Pancreas (tissue), 10 donors: ENCODE measurements at regions not wholly inside any gene's neighbourhood (a gene's known extent, or its start where the extent isn't known, plus 50 kb on each side); places are given as distances from the start of the nearest gene placed in this dataset.

Experiments used
- ATAC-seq, 4 donors: fragments of 200-7000 bp; cut with Tn5 transposase; one replicate each; pipeline versions ENCODE4 v1.8.0 to v1.9.1; 2020; ENCODE audit warnings: mild to moderate bottlenecking in 4 of 4, moderate library complexity in 4 of 4
- DNase-seq, 6 donors: peaks; one replicate each; pipeline ENCODE4 v3.0.0-alpha.2; 2020
- FAIRE-seq: peaks from 2 replicates; lab custom pipeline; 2012; peaks lifted over from hg19 to GRCh38; lab: Jason Lieb, UNC
- H3K27ac ChIP-seq, 4 donors: fragments of 200-600 bp; sonication (generic); 1 replicate in 3 of 4; 2 replicates in 1 of 4; pipeline versions ENCODE4 v1.5.0 to v1.8.0; 2020
- H3K27me3 ChIP-seq, 4 donors: fragments of 200-600 bp; one replicate each; pipeline ENCODE4 v1.8.0; 2021
- H3K36me3 ChIP-seq, 3 donors: fragments of 200-600 bp; sonication (generic) in 1 of 3; one replicate each; pipeline versions ENCODE4 v1.5.0 to v1.8.0; 2020 to 2021
- H3K4me1 ChIP-seq, 3 donors: fragments of 200-600 bp; one replicate each; pipeline ENCODE4 v1.8.0; 2021
- H3K4me3 ChIP-seq, 4 donors: fragments of 200-600 bp; sonication (generic) in 2 of 4; one replicate each; pipeline versions ENCODE4 v1.5.0 to v1.8.0; 2020 to 2021
- H3K9me3 ChIP-seq, 4 donors: fragments of 200-600 bp; one replicate each; pipeline ENCODE4 v1.8.0; 2021
- WGBS, 2 donors: extraction: QIAGEN DNeasy Blood & Tissue Kit; methylation state at CpG; one replicate each; pipeline ENCODE4 v1.1.7; 2013; 5-methylcytosine and 5-hydroxymethylcytosine counted together
- intact Hi-C, 3 donors: fragments of 100-400 bp; cut with DNase I; formaldehyde crosslinking; loops; one replicate each; pipeline versions ENCODE4 v1.11.1 to v1.14.2; 2022
- TF ChIP-seq, protein P1 (sequence below), 4 donors: fragments of 200-600 bp; sonication (generic) in 3 of 4; IDR thresholded peaks; one replicate each; pipeline versions ENCODE4 v1.5.0 to v1.8.0; 2021; ENCODE audit warnings: antibody characterized with exemption in 4 of 4
- donor health status: healthy with polysubstance abuse.
- donor health status: DM: no; HTN: no; CAD: no; lungs with moderate emphysema.
- donor health status: DM: no; HTN: no; CAD: no.
- donor health status: control.
- donor health status: control.
- donor health status: Bipolar disorder and iron deficiency.
- donor health status: DM: yes; HTN: yes; CAD: no.
- donor health status: DM: no; HTN: no; CAD: no.
- donor health status: DM: no; HTN: no; CAD: no.
- donor health status: DM: yes; HTN: yes; CAD: no.

DNA sequence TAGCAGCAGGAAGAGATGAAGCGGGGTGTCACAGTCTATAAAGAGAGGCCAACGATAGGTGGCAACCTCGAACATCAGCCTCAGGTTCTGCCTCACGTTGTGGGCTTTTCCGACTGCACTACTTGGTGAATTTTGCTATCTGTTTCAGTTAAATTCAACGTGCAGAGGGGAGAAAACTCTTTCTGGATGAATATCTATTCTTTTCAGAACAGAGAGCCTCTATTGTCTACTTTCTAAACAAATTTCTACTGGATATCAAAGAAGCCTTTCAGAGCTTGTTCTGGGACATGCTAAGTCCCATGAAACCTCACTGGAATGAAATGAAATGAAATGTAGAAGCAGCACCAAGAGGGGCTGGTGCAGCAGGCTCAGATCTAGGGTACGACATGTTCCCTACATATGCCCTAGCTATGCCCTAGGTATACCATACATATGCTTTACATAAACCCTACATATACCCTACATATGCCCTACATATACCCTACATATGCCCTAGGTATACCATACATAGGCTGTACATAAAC lies 116.5 kb upstream of the TRIM2 start:
- H3K36me3 ChIP-seq, result no peaks in the 10 kb centered on the region
- DNase-seq, result no peak
- intact Hi-C loops, result no loop called here
- no peak overlapping the region for H3K4me3 ChIP-seq
- no peak for ATAC-seq
- no peak for FAIRE-seq
- no peaks in the 10 kb centered on the region for H3K27me3 ChIP-seq
- H3K27ac ChIP-seq, result no peak overlapping the region
- no peaks in the 10 kb centered on the region for H3K9me3 ChIP-seq
- no peaks in the 10 kb centered on the region for H3K4me1 ChIP-seq
- 79 to 82% methylated on average over 7 of the region's 7 CpGs for WGBS, 2 donors
- TF ChIP-seq, protein P1, sequence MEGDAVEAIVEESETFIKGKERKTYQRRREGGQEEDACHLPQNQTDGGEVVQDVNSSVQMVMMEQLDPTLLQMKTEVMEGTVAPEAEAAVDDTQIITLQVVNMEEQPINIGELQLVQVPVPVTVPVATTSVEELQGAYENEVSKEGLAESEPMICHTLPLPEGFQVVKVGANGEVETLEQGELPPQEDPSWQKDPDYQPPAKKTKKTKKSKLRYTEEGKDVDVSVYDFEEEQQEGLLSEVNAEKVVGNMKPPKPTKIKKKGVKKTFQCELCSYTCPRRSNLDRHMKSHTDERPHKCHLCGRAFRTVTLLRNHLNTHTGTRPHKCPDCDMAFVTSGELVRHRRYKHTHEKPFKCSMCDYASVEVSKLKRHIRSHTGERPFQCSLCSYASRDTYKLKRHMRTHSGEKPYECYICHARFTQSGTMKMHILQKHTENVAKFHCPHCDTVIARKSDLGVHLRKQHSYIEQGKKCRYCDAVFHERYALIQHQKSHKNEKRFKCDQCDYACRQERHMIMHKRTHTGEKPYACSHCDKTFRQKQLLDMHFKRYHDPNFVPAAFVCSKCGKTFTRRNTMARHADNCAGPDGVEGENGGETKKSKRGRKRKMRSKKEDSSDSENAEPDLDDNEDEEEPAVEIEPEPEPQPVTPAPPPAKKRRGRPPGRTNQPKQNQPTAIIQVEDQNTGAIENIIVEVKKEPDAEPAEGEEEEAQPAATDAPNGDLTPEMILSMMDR (IDR thresholded peaks at IDR 0.05), result no peak

DNA sequence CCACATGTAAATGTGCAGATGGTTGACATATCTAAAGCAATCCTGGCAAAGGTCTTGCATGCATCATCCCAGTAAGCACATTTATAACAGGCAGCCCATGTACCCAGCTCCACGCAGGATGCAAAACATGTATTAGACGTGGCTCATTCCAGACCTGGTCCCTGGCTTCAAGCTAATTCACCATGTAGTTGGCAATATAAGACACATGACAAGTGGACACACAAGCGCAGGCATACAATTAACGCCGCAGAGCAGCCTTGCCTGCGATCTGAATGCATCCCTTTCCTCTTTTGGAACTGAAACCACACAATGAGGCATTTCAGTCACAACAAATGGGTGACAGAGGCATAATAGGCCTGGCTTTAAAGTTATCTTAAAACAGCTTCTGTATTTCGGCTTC lies 114.5 kb upstream of the TRIM2 start:
- TF ChIP-seq, protein P1 (IDR thresholded peaks at IDR 0.05), result no peak
- no peaks in the 10 kb centered on the region for H3K36me3 ChIP-seq
- intact Hi-C loops, result no loop called here
- H3K9me3 ChIP-seq, result no peaks in the 10 kb centered on the region
- WGBS, 2 donors, result 83 to 89% methylated on average over 7 of the region's 7 CpGs
- ATAC-seq, result no peak
- no peak overlapping the region for H3K27ac ChIP-seq
- FAIRE-seq, result no peak
- H3K4me3 ChIP-seq, result no peak overlapping the region
- H3K4me1 ChIP-seq, result no peaks in the 10 kb centered on the region
- no peaks in the 10 kb centered on the region for H3K27me3 ChIP-seq
- no peak for DNase-seq

DNA sequence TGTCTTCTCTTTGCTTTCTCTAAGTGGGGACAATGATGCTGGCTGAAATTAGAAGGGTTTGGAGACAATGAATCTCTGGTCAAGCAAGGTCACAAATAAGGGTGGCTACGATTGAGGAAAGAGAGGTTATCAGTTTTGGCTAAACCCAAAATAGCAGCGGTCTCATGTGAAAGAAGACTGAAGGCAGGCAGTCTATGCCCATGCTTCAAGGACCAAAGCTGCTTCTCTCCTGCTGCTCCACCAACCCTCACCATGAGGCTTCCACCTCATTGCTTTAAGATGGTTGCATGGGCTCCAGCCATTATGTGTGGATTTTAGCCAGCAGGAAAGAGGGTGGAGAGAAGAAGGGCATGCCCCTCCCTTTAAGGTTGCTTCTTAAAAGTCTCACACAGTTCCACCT lies 114.1 kb upstream of the TRIM2 start:
- no peaks in the 10 kb centered on the region for H3K27me3 ChIP-seq
- 66 to 80% methylated on average over 2 of the region's 2 CpGs for WGBS, 2 donors
- H3K27ac ChIP-seq, result no peak overlapping the region
- no peak for ATAC-seq
- TF ChIP-seq, protein P1 (IDR thresholded peaks at IDR 0.05), result no peak
- FAIRE-seq, result no peak
- intact Hi-C loops, result no loop called here
- DNase-seq, result no peak
- no peaks in the 10 kb centered on the region for H3K36me3 ChIP-seq
- H3K4me1 ChIP-seq, result no peaks in the 10 kb centered on the region
- H3K9me3 ChIP-seq, result no peaks in the 10 kb centered on the region
- H3K4me3 ChIP-seq, result no peak overlapping the region

DNA sequence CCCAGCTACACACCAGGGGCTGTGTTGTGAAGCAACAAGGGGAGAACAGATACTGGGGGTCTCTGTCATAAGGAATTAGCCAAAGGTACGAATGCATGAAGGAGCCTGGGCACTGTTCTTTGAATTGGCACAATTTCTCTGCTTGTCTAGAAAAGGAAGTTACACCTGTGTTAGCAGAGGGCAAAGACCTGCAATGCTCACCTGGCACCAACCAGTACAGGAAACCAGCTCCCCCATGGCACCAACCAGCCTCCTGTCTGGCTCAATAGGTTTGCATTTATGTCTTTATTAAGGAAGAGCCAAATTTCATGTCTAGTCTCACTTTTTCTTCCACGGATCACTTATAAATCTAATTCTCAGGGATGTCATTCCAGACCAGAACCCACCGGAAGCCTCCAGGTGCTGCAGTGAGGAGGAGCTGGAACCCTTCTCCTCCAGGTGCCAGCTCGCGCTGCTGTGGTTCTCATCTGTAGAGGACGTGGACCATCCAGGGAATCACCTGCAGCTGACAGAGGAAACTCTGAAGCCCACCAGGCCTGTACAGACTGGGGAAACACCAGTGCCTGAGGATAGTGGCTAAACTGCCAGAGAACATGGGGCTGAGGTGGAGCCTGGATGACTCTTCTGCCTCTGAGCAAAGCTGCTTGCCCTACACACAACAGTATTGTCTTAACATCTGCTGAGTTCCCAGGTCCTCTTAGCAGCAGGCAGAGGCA lies 113.4 kb upstream of the TRIM2 start:
- no peak overlapping the region for H3K27ac ChIP-seq
- TF ChIP-seq, protein P1 (IDR thresholded peaks at IDR 0.05), result no peak
- H3K9me3 ChIP-seq, result no peaks in the 10 kb centered on the region
- H3K27me3 ChIP-seq, result no peaks in the 10 kb centered on the region
- ATAC-seq (no peak), FAIRE-seq (no peak), DNase-seq (no peak)
- H3K4me1 ChIP-seq, result no peaks in the 10 kb centered on the region
- WGBS, 2 donors, result 81 to 89% methylated on average over 6 of the region's 6 CpGs
- intact Hi-C loops, result no loop called here
- no peak overlapping the region for H3K4me3 ChIP-seq
- H3K36me3 ChIP-seq, result no peaks in the 10 kb centered on the region

DNA sequence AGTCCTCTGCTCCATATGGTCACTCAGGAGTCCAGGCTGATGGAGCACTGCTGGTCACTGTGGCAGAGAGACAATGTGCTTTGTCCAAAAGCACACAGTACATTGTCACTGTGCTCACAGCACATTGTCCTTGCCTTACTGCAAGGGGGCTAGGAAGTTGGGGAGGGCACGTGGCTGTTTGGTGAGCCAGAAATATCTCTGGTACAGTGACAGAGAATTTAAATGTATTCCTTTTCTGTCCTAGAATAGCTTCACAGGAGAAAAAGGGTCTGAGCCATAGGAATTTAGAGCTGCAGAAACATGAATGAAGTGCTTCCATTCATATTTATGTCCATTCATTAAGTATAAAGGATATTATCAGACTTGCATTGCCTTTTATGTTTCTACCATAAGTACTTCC lies 110.8 kb upstream of the TRIM2 start:
- H3K4me1 ChIP-seq, result no peaks in the 10 kb centered on the region
- ATAC-seq (no peak), FAIRE-seq (no peak), DNase-seq (no peak)
- no peaks in the 10 kb centered on the region for H3K27me3 ChIP-seq
- WGBS, 2 donors, result 78 to 89% methylated on average over 1 of the region's 1 CpG
- TF ChIP-seq, protein P1 (IDR thresholded peaks at IDR 0.05), result no peak
- H3K9me3 ChIP-seq, result no peaks in the 10 kb centered on the region
- H3K27ac ChIP-seq, result no peak overlapping the region
- H3K4me3 ChIP-seq, result no peak overlapping the region
- intact Hi-C loops, result no loop called here
- H3K36me3 ChIP-seq, result no peaks in the 10 kb centered on the region
